GM12891 (cell line): ENCODE measurements at regions not wholly inside any gene's neighbourhood (a gene's known extent, or its start where the extent isn't known, plus 50 kb on each side); places are given as distances from the start of the nearest gene placed in this dataset.
"Not testable (repeated sequence)": the region's sequence is repeated elsewhere in the genome, so short reads cannot be mapped to it uniquely, and the experiment has no call there.

Experiments
- POLR2A ChIP-seq: IDR thresholded peaks from 2 replicates; pipeline ENCODE4 v1.6.1; 2011; ENCODE audit warnings: low read depth, low read length, control low read depth
- POLR2AphosphoS5 ChIP-seq: IDR thresholded peaks from 2 replicates; pipeline ENCODE4 v1.6.1; 2011; ENCODE audit warnings: low read depth, low read length, control low read depth
- SPI1 ChIP-seq: IDR thresholded peaks from 2 replicates; pipeline ENCODE4 v1.6.1; 2011; ENCODE audit warnings: low read depth, low read length, control low read depth
- TAF1 ChIP-seq: IDR thresholded peaks from 2 replicates; pipeline ENCODE4 v1.6.1; 2011; ENCODE audit warnings: low read depth, low read length, control low read depth

GRCh38 chr15:31707944-31708702, 322.2 kb upstream of the CHRNA7 start:
- not testable (repeated sequence) for TF ChIP-seq POLR2A, POLR2AphosphoS5, SPI1, TAF1
